Kidney epithelial cell (primary cell): ENCODE measurements at regions not wholly inside any gene's neighbourhood (a gene's known extent, or its start where the extent isn't known, plus 50 kb on each side); places are given as distances from the start of the nearest gene placed in this dataset.

Experiments used
- DNase-seq: peaks from one replicate; pipeline ENCODE4 v3.0.0-alpha.2; 2010; ENCODE audit warnings: low read depth
- H3K27me3 ChIP-seq: 2 replicates; pipeline ENCODE4 v1.6.0; 2011; ENCODE audit warnings: low read length; ENCODE audit not compliant: control insufficient read depth, insufficient read depth
- H3K36me3 ChIP-seq: 2 replicates; pipeline ENCODE4 v1.5.1; 2011; ENCODE audit warnings: low read length; ENCODE audit not compliant: control insufficient read depth, insufficient read depth
- H3K4me3 ChIP-seq: 2 replicates; pipeline ENCODE4 v1.5.1; 2011; ENCODE audit warnings: low read depth, mild to moderate bottlenecking, control low read depth, low read length
- CTCF ChIP-seq: IDR thresholded peaks from 2 replicates; pipeline ENCODE4 v1.5.1; 2011; ENCODE audit warnings: mild to moderate bottlenecking, moderate library complexity, low read length, control low read depth, inconsistent platforms; ENCODE audit not compliant: insufficient read depth, poor library complexity, severe bottlenecking

GRCh38 chr6:74137911-74138310, 441.9 kb downstream of the CD109 start:
- no peak for TF ChIP-seq CTCF
- Histone ChIP-seq H3K4me3 (no peak overlapping the region), H3K36me3 (no peaks in the 10 kb centered on the region), H3K27me3 (no peaks in the 10 kb centered on the region)
- DNase-seq, result peak; percentile 42

- no peaks in the 10 kb centered on the region for H3K36me3 ChIP-seq
These were observed 438.3 kb downstream of the CD109 start for GRCh38 chr6:74134327-74134726.

GRCh38 chr6:74133073-74133472, 437.1 kb downstream of the CD109 start:
- Histone ChIP-seq H3K27me3 (no peaks in the 10 kb centered on the region), H3K4me3 (no peak overlapping the region), H3K36me3 (no peaks in the 10 kb centered on the region)
- no peak for TF ChIP-seq CTCF
- DNase-seq, result no peak

More at GRCh38 chr6:74134327-74134726, 438.3 kb downstream of the CD109 start:
- Histone ChIP-seq H3K27me3 (no peaks in the 10 kb centered on the region), H3K4me3 (no peak overlapping the region)
- DNase-seq, result no peak
- TF ChIP-seq CTCF, result no peak

- no peaks in the 10 kb centered on the region for H3K36me3 ChIP-seq
- TF ChIP-seq CTCF, result no peak
- no peak for DNase-seq
- H3K27me3 ChIP-seq, result no peaks in the 10 kb centered on the region
- no peak overlapping the region for H3K4me3 ChIP-seq
These were observed 434.6 kb downstream of the CD109 start for GRCh38 chr6:74130641-74131040.

- DNase-seq, result no peak
- H3K4me3 ChIP-seq, result no peak overlapping the region
- H3K36me3 ChIP-seq, result no peaks in the 10 kb centered on the region
- no peaks in the 10 kb centered on the region for H3K27me3 ChIP-seq
- no peak for TF ChIP-seq CTCF
These were observed 432.5 kb downstream of the CD109 start for GRCh38 chr6:74128536-74128935.

GRCh38 chr6:74117113-74117512, 421.1 kb downstream of the CD109 start:
- TF ChIP-seq CTCF, result no peak
- H3K27me3 ChIP-seq, result no peaks in the 10 kb centered on the region
- DNase-seq, result no peak
- no peak overlapping the region for H3K4me3 ChIP-seq
- H3K36me3 ChIP-seq, result no peaks in the 10 kb centered on the region
